ENCODE measurements at regions not wholly inside any gene's neighbourhood (a gene's known extent, or its start where the extent isn't known, plus 50 kb on each side); places are given as distances from the start of the nearest gene placed in this dataset.

GRCh38 chr2:129575431-129575830 lies 404.0 kb upstream of the RAB6C start:
- TF ChIP-seq CTCF (IDR thresholded peaks at IDR 0.05) (no peak), POLR2A (IDR thresholded peaks at IDR 0.05) (no peak)
- DNase-seq: no peak

GRCh38 chr2:129575880-129576279 lies 403.6 kb upstream of the RAB6C start:
- H3K4me3 ChIP-seq: no peak overlapping the region
- no peak overlapping the region for H3K27ac ChIP-seq
- H3K36me3 ChIP-seq: no peaks in the 10 kb centered on the region
- no peaks in the 10 kb centered on the region for H3K4me1 ChIP-seq
- H3K27me3 ChIP-seq: no peaks in the 10 kb centered on the region
- no peaks in the 10 kb centered on the region for H3K9me3 ChIP-seq
- DNase-seq: no peak
- TF ChIP-seq CTCF (IDR thresholded peaks at IDR 0.05) (no peak), POLR2A (IDR thresholded peaks at IDR 0.05) (no peak)

More at GRCh38 chr2:129575431-129575830, 404.0 kb upstream of the RAB6C start:
- Histone ChIP-seq H3K4me1 (no peaks in the 10 kb centered on the region), H3K27me3 (no peaks in the 10 kb centered on the region), H3K36me3 (no peaks in the 10 kb centered on the region), H3K9me3 (no peaks in the 10 kb centered on the region), H3K27ac (no peak overlapping the region), H3K4me3 (no peak overlapping the region)

DNA sequence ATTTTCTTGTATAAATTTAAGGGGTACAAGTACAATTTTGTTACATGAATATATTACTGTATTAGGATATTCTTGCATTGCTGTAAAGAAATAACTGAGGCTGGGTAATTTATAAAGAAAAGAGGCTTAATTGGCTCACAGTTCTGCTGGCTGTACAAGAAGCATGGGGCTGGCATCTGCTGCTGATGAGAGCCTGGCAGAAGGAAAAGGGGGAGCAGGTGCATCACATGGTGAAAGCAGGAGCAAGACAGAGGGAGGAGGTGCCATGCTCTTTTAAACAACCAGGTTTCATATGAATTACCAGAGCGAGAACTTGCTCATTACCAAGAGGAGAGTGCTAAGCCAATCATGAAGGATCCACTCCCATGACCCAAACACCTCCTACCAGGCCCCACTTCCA lies 399.5 kb upstream of the RAB6C start:
- no peak overlapping the region for H3K4me3 ChIP-seq
- no peak for TF ChIP-seq CTCF (IDR thresholded peaks at IDR 0.05)
- TF ChIP-seq POLR2A (IDR thresholded peaks at IDR 0.05): no peak
- no peaks in the 10 kb centered on the region for H3K9me3 ChIP-seq
- H3K4me1 ChIP-seq: no peaks in the 10 kb centered on the region
- no peak for DNase-seq
- no peaks in the 10 kb centered on the region for H3K36me3 ChIP-seq
- no peaks in the 10 kb centered on the region for H3K27me3 ChIP-seq
- H3K27ac ChIP-seq: no peak overlapping the region

GRCh38 chr2:129585760-129586159 lies 393.7 kb upstream of the RAB6C start:
- no peak overlapping the region for H3K4me3 ChIP-seq
- no peak for TF ChIP-seq POLR2A (IDR thresholded peaks at IDR 0.05)
- no peak for TF ChIP-seq CTCF (IDR thresholded peaks at IDR 0.05)
- no peak for DNase-seq

GRCh38 chr2:129587426-129588064 lies 391.9 kb upstream of the RAB6C start:
- no peak for DNase-seq
- Histone ChIP-seq H3K4me3 (no peak overlapping the region), H3K27me3 (no peaks in the 10 kb centered on the region), H3K36me3 (no peaks in the 10 kb centered on the region), H3K4me1 (no peaks in the 10 kb centered on the region), H3K27ac (no peak overlapping the region), H3K9me3 (no peaks in the 10 kb centered on the region)
- TF ChIP-seq POLR2A (IDR thresholded peaks at IDR 0.05): no peak
- no peak for TF ChIP-seq CTCF (IDR thresholded peaks at IDR 0.05)

More at GRCh38 chr2:129585760-129586159, 393.7 kb upstream of the RAB6C start:
- no peaks in the 10 kb centered on the region for H3K4me1 ChIP-seq
- no peaks in the 10 kb centered on the region for H3K36me3 ChIP-seq
- H3K27me3 ChIP-seq: no peaks in the 10 kb centered on the region
- H3K9me3 ChIP-seq: no peaks in the 10 kb centered on the region
- H3K27ac ChIP-seq: no peak overlapping the region

- TF ChIP-seq CTCF (IDR thresholded peaks at IDR 0.05): no peak
- no peak for TF ChIP-seq POLR2A (IDR thresholded peaks at IDR 0.05)
- no peak for DNase-seq
- no peaks in the 10 kb centered on the region for H3K36me3 ChIP-seq
- H3K4me1 ChIP-seq: no peaks in the 10 kb centered on the region
- no peaks in the 10 kb centered on the region for H3K9me3 ChIP-seq
- no peak overlapping the region for H3K27ac ChIP-seq
- H3K27me3 ChIP-seq: no peaks in the 10 kb centered on the region
- H3K4me3 ChIP-seq: no peak overlapping the region
Observed at GRCh38 chr2:129604560-129604959, 374.9 kb upstream of the RAB6C start.

All from Peyer's patch (tissue), 4 donors.